ENCODE measurements at regions not wholly inside any gene's neighbourhood (a gene's known extent, or its start where the extent isn't known, plus 50 kb on each side); places are given as distances from the start of the nearest gene placed in this dataset.

GRCh38 chr16:35794896-35795295 is 2335.5 kb downstream of the TP53TG3F start:
- TF ChIP-seq EZH2 (IDR thresholded peaks at IDR 0.05; ENCODE audit: borderline replicate concordance, insufficient read depth, low read depth, low read length, poor library complexity, severe bottlenecking), result no peak
- no peak for TF ChIP-seq CTCF (IDR thresholded peaks at IDR 0.05)

Data from B cell (primary cell).